HG03354 (cell line): ENCODE measurements at regions not wholly inside any gene's neighbourhood (a gene's known extent, or its start where the extent isn't known, plus 50 kb on each side); places are given as distances from the start of the nearest gene placed in this dataset.

Experiments used
- ATAC-seq: cut with Tn5 transposase; IDR thresholded peaks from one replicate; pipeline ENCODE4 v1.9.1; 2021; ENCODE audit warnings: mild to moderate bottlenecking; ENCODE audit not compliant: unreplicated experiment, poor library complexity, severe bottlenecking

GRCh38 chr5:2511706-2512105, 239.8 kb downstream of the IRX2 start:
- no peak for ATAC-seq

GRCh38 chr5:2511126-2511525, 240.4 kb downstream of the IRX2 start:
- ATAC-seq = no peak

- no peak for ATAC-seq
These were observed 241.9 kb downstream of the IRX2 start for GRCh38 chr5:2509527-2509926.

- ATAC-seq = no peak
These were observed 243.0 kb downstream of the IRX2 start for GRCh38 chr5:2508514-2508913.

GRCh38 chr5:2507611-2508010, 243.9 kb downstream of the IRX2 start:
- ATAC-seq = no peak

GRCh38 chr5:2506603-2507002, 244.9 kb downstream of the IRX2 start:
- no peak for ATAC-seq

GRCh38 chr5:2505217-2505616, 246.3 kb downstream of the IRX2 start:
- no peak for ATAC-seq

GRCh38 chr5:2502970-2503594, 248.4 kb downstream of the IRX2 start:
- no peak for ATAC-seq

GRCh38 chr5:2499917-2500316, 251.6 kb downstream of the IRX2 start:
- no peak for ATAC-seq

- ATAC-seq = no peak
These were observed 254.6 kb downstream of the IRX2 start for GRCh38 chr5:2496891-2497290.

- no peak for ATAC-seq
These were observed 255.4 kb downstream of the IRX2 start for GRCh38 chr5:2496126-2496525.

- no peak for ATAC-seq
These were observed 258.1 kb downstream of the IRX2 start for GRCh38 chr5:2493356-2493755.

- ATAC-seq = no peak
These were observed 259.0 kb downstream of the IRX2 start for GRCh38 chr5:2492476-2492875.

- ATAC-seq = no peak
These were observed 259.6 kb downstream of the IRX2 start for GRCh38 chr5:2491846-2492245.

GRCh38 chr5:2489306-2489705, 262.2 kb downstream of the IRX2 start:
- ATAC-seq = no peak

GRCh38 chr5:2488593-2488992, 262.9 kb downstream of the IRX2 start:
- no peak for ATAC-seq

- ATAC-seq = no peak
These were observed 264.2 kb downstream of the IRX2 start for GRCh38 chr5:2487152-2487763.

- no peak for ATAC-seq
These were observed 265.1 kb downstream of the IRX2 start for GRCh38 chr5:2486373-2486772.

GRCh38 chr5:2482778-2483177, 268.7 kb downstream of the IRX2 start:
- no peak for ATAC-seq

- ATAC-seq = no peak
These were observed 270.6 kb downstream of the IRX2 start for GRCh38 chr5:2480871-2481270.

GRCh38 chr5:2475902-2476301, 275.6 kb downstream of the IRX2 start:
- ATAC-seq = no peak

- no peak for ATAC-seq
These were observed 278.8 kb downstream of the IRX2 start for GRCh38 chr5:2472670-2473069.
